H1 (cell line): ENCODE measurements at regions not wholly inside any gene's neighbourhood (a gene's known extent, or its start where the extent isn't known, plus 50 kb on each side); places are given as distances from the start of the nearest gene placed in this dataset.

ENCODE experiments used
- CTCF ChIA-PET: fragments of 300-600 bp; sonication (Branson Sonifier 250); formaldehyde crosslinking; loops from one replicate; lab custom pipeline; 2021; ENCODE audit not compliant: partially characterized antibody; lab: Charles Lee
- POLR2A ChIA-PET: fragments of 300-600 bp; sonication (Branson Sonifier 250); formaldehyde crosslinking; loops from one replicate; lab custom pipeline; 2021; ENCODE audit warnings: inconsistent platforms; ENCODE audit not compliant: partially characterized antibody; lab: Charles Lee
- DNase-seq, 2 experiments: peaks; one replicate each; pipeline versions ENCODE4 v3.0.0 to v3.0.0-alpha.2; 2010 to 2022; ENCODE audit warnings: low spot score in 2 of 2, low read depth in 1 of 2, mixed read lengths in 1 of 2
- FAIRE-seq: peaks from 2 replicates; lab custom pipeline; 2011; peaks lifted over from hg19 to GRCh38; lab: Jason Lieb, UNC
- H2AFZ ChIP-seq: 2 replicates; pipeline ENCODE4 v1.8.1; 2012; ENCODE audit warnings: low read length, inconsistent platforms
- H2AK5ac ChIP-seq: 2 replicates; pipeline ENCODE4 v1.6.1; 2013; ENCODE audit warnings: low read depth, low read length
- H2BK120ac ChIP-seq: replicated peaks from 2 replicates; pipeline ENCODE3; 2013; ENCODE audit warnings: low read depth, low read length, inconsistent platforms
- H2BK12ac ChIP-seq: 2 replicates; pipeline ENCODE4 v1.6.1; 2013; ENCODE audit warnings: low read depth, low read length
- H2BK15ac ChIP-seq: 2 replicates; pipeline ENCODE4 v1.6.1; 2013; ENCODE audit warnings: low read length
- H2BK20ac ChIP-seq: 2 replicates; pipeline ENCODE4 v1.6.1; 2013; ENCODE audit warnings: low read length
- H2BK5ac ChIP-seq: 2 replicates; pipeline ENCODE4 v1.6.1; 2013; ENCODE audit warnings: low read depth, low read length
- H3K14ac ChIP-seq: 2 replicates; pipeline ENCODE4 v1.6.1; 2013; ENCODE audit warnings: inconsistent platforms; ENCODE audit not compliant: insufficient read length
- H3K18ac ChIP-seq: 2 replicates; pipeline ENCODE4 v1.6.1; 2013; ENCODE audit warnings: low read length; ENCODE audit errors: extremely low read depth
- H3K23ac ChIP-seq: 2 replicates; pipeline ENCODE4 v1.6.1; 2013; ENCODE audit warnings: inconsistent platforms; ENCODE audit not compliant: insufficient read length
- H3K23me2 ChIP-seq: 2 replicates; pipeline ENCODE4 v1.6.1; 2013; ENCODE audit warnings: low read depth, low read length
- H3K27ac ChIP-seq: 2 replicates; pipeline ENCODE4 v1.6.1; 2011; ENCODE audit warnings: low read depth, low read length, inconsistent platforms
- H3K27me3 ChIP-seq, 4 experiments: replicated peaks in 1 of 4; 1 replicate in 1 of 4; 2 replicates in 3 of 4; pipeline versions ENCODE4 v1.6.1 to v1.8.1; 2011 to 2013; ENCODE audit warnings: low read length in 3 of 4, mild to moderate bottlenecking in 3 of 4, inconsistent platforms in 2 of 4, mixed read lengths in 2 of 4, moderate library complexity in 1 of 4; ENCODE audit not compliant: control insufficient read depth in 3 of 4, insufficient read depth in 3 of 4; ENCODE audit errors: extremely low read depth in 1 of 4
- H3K36me3 ChIP-seq, 4 experiments: 2 replicates each; pipeline versions ENCODE4 v1.6.1 to v1.8.1; 2011 to 2013; ENCODE audit warnings: mild to moderate bottlenecking in 4 of 4, low read length in 3 of 4, moderate library complexity in 2 of 4, control low read depth in 1 of 4, inconsistent platforms in 1 of 4; ENCODE audit not compliant: insufficient read depth in 4 of 4, control insufficient read depth in 2 of 4
- H3K4ac ChIP-seq: replicated peaks from 2 replicates; pipeline ENCODE3; 2013; ENCODE audit warnings: low read length, low read depth, mixed read lengths, inconsistent platforms; ENCODE audit not compliant: insufficient read length
- H3K4me1 ChIP-seq, 4 experiments: replicated peaks in 1 of 4; 1 replicate in 1 of 4; 2 replicates in 3 of 4; pipeline versions ENCODE4 v1.6.1 to v1.8.1; 2011 to 2013; ENCODE audit warnings: low read length in 3 of 4, inconsistent platforms in 2 of 4, mixed read lengths in 1 of 4; ENCODE audit not compliant: insufficient read depth in 4 of 4, control insufficient read depth in 3 of 4
- H3K4me2 ChIP-seq, 2 experiments: 2 replicates each; pipeline versions ENCODE4 v1.6.1 to v1.8.1; 2011 to 2013; ENCODE audit warnings: low read depth in 2 of 2, low read length in 2 of 2, control low read depth in 1 of 2, inconsistent platforms in 1 of 2, mild to moderate bottlenecking in 1 of 2; ENCODE audit not compliant: insufficient read depth in 1 of 2
- H3K4me3 ChIP-seq, 4 experiments: fragments of 200-600, 300-600 bp in 1 of 4; sonication (generic), shearing (Covaris generic), sonication (Bioruptor Twin) in 1 of 4; 2 replicates each; pipeline versions ENCODE4 v1.5.1 to v1.8.1; 2011 to 2016; ENCODE audit warnings: low read length in 4 of 4, low read depth in 3 of 4, control low read depth in 2 of 4, inconsistent platforms in 2 of 4, mild to moderate bottlenecking in 2 of 4, mixed read lengths in 1 of 4, moderate library complexity in 1 of 4; ENCODE audit not compliant: insufficient read depth in 2 of 4; ENCODE audit errors: extremely low read depth in 1 of 4
- H3K56ac ChIP-seq: replicated peaks from 2 replicates; pipeline ENCODE3; 2013; ENCODE audit warnings: low read depth, mild to moderate bottlenecking, mixed read lengths, low read length, inconsistent platforms; ENCODE audit not compliant: insufficient read length
- H3K79me1 ChIP-seq: 2 replicates; pipeline ENCODE4 v1.6.1; 2013; ENCODE audit warnings: low read depth, low read length, control low read depth
- H3K79me2 ChIP-seq, 2 experiments: 2 replicates each; pipeline versions ENCODE4 v1.6.1 to v1.8.1; 2012 to 2013; ENCODE audit warnings: low read length in 2 of 2, mild to moderate bottlenecking in 2 of 2, inconsistent platforms in 1 of 2; ENCODE audit not compliant: insufficient read depth in 2 of 2, control insufficient read depth in 1 of 2
- H3K9ac ChIP-seq, 4 experiments: replicated peaks in 1 of 4; 1 replicate in 1 of 4; 2 replicates in 3 of 4; pipeline versions ENCODE4 v1.6.1 to v1.8.1; 2011 to 2013; ENCODE audit warnings: low read depth in 3 of 4, low read length in 3 of 4, control low read depth in 2 of 4, mild to moderate bottlenecking in 2 of 4, moderate library complexity in 2 of 4, inconsistent platforms in 1 of 4; ENCODE audit errors: extremely low read depth in 1 of 4
- H3K9me3 ChIP-seq, 2 experiments: 2 replicates each; pipeline versions ENCODE4 v1.6.1 to v1.8.1; 2012 to 2013; ENCODE audit warnings: mild to moderate bottlenecking in 2 of 2, moderate library complexity in 2 of 2, control low read depth in 1 of 2, inconsistent platforms in 1 of 2, low read depth in 1 of 2, low read length in 1 of 2, mixed read lengths in 1 of 2; ENCODE audit not compliant: insufficient read depth in 2 of 2
- H4K20me1 ChIP-seq, 2 experiments: replicated peaks in 1 of 2; 2 replicates each; pipeline versions ENCODE3 to v1.8.1; 2011 to 2013; ENCODE audit warnings: inconsistent platforms in 2 of 2, low read length in 2 of 2, mild to moderate bottlenecking in 1 of 2; ENCODE audit not compliant: insufficient read depth in 2 of 2, control insufficient read depth in 1 of 2
- H4K5ac ChIP-seq: 2 replicates; pipeline ENCODE4 v1.6.1; 2013; ENCODE audit warnings: low read length, low read depth, mixed read lengths, inconsistent platforms; ENCODE audit not compliant: insufficient read length
- H4K8ac ChIP-seq: 2 replicates; pipeline ENCODE4 v1.8.0; 2013; ENCODE audit warnings: mild to moderate bottlenecking, moderate library complexity, low read length, inconsistent platforms; ENCODE audit not compliant: insufficient read depth; ENCODE audit errors: extremely low read depth
- H4K91ac ChIP-seq: replicated peaks from 2 replicates; pipeline ENCODE3; 2013; ENCODE audit warnings: low read length, mixed read lengths, inconsistent platforms; ENCODE audit not compliant: insufficient read length
- BCL11A ChIP-seq, 2 experiments: IDR thresholded peaks; one replicate each; pipeline ENCODE4 v1.6.1; 2011; ENCODE audit warnings: low read depth in 2 of 2, low read length in 2 of 2, mild to moderate bottlenecking in 2 of 2
- BRCA1 ChIP-seq: IDR thresholded peaks from 2 replicates; pipeline ENCODE4 v1.6.1; 2012; ENCODE audit warnings: low read depth, low read length, improper control_type of control experiment
- CHD2 ChIP-seq: IDR thresholded peaks from 2 replicates; pipeline ENCODE4 v1.6.1; 2012; ENCODE audit warnings: low read length, improper control_type of control experiment
- GTF2F1 ChIP-seq: IDR thresholded peaks from 2 replicates; pipeline ENCODE4 v1.6.1; 2012; ENCODE audit warnings: low read depth, low read length, improper control_type of control experiment, borderline replicate concordance
- MAX ChIP-seq: IDR thresholded peaks from 2 replicates; pipeline ENCODE4 v1.6.1; 2012; ENCODE audit warnings: inconsistent platforms
- RXRA ChIP-seq: IDR thresholded peaks from 2 replicates; pipeline ENCODE4 v1.6.1; 2011; ENCODE audit warnings: low read depth, mild to moderate bottlenecking, low read length, moderate library complexity; ENCODE audit not compliant: insufficient read depth
- TAF1 ChIP-seq: IDR thresholded peaks from 2 replicates; pipeline ENCODE4 v1.6.1; 2011; ENCODE audit warnings: mild to moderate bottlenecking, low read depth, low read length
- WGBS, 2 experiments: shearing (Covaris generic) in 1 of 2; methylation state at CpG; one replicate each; pipeline versions ENCODE4 v1.1.6 to v1.1.7; 2013 to 2015; ENCODE audit warnings: low lambda C conversion rate in 2 of 2, mixed read lengths in 2 of 2, inconsistent platforms in 1 of 2, low coverage in 1 of 2, missing lambda C conversion rate in 1 of 2; ENCODE audit not compliant: insufficient replicate concordance in 2 of 2, insufficient coverage in 1 of 2, insufficient read length in 1 of 2; ENCODE audit errors: extremely low coverage in 1 of 2, missing lambda C conversion rate in 1 of 2; 5-methylcytosine and 5-hydroxymethylcytosine counted together

GRCh38 chr20:55151171-55151570, 675.8 kb downstream of the DOK5 start:
- POLR2A ChIA-PET, result no interaction called here

More at GRCh38 chr20:55151171-55151570, 675.8 kb downstream of the DOK5 start:
- Histone ChIP-seq H4K5ac (no peak overlapping the region), H4K91ac (no peak overlapping the region), H3K79me2 (no peaks in the 10 kb centered on the region), H2BK12ac (no peak overlapping the region), H3K18ac (no peak overlapping the region), H3K56ac (no peak overlapping the region), H3K27me3 (no peaks in the 10 kb centered on the region), H3K14ac (no peak overlapping the region), H2BK20ac (no peak overlapping the region), H3K4me2 (no peak overlapping the region), H3K9me3 (no peaks in the 10 kb centered on the region), H3K36me3 (no peaks in the 10 kb centered on the region), H3K4me3 (no peak overlapping the region), H3K23me2 (no peaks in the 10 kb centered on the region; the same call in 1 of the 2 replicates), H2AFZ (no peak overlapping the region), H3K9ac (no peak overlapping the region), H4K20me1 (no peaks in the 10 kb centered on the region), H2BK15ac (no peak overlapping the region), H3K4ac (no peak overlapping the region), H3K23ac (no peak overlapping the region), H4K8ac (no peak overlapping the region), H3K27ac (no peak overlapping the region), H2BK5ac (no peak overlapping the region), H3K4me1 (no peaks in the 10 kb centered on the region), H2BK120ac (no peak overlapping the region), H2AK5ac (no peak overlapping the region), H3K79me1 (no peaks in the 10 kb centered on the region)
- DNase-seq, result no peak
- CTCF ChIA-PET, result no interaction called here
- WGBS, 2 experiments, result 23% methylated on average over 4 of the region's 4 CpGs; no CpG with 5 or more reads in 1 of the 2 experiments
- TF ChIP-seq MAX, result no peak
- no peak for TF ChIP-seq RXRA
- TF ChIP-seq CHD2, result no peak
- TF ChIP-seq TAF1, result no peak
- TF ChIP-seq BCL11A (IDR thresholded peaks at IDR 0.05; ENCODE audit: low read depth in 2 of 2, low read length in 2 of 2), result no peak
- no peak for TF ChIP-seq BRCA1
- no peak for TF ChIP-seq GTF2F1
- no peak for FAIRE-seq
